Liver (tissue), 3 donors: ENCODE measurements at regions not wholly inside any gene's neighbourhood (a gene's known extent, or its start where the extent isn't known, plus 50 kb on each side); places are given as distances from the start of the nearest gene placed in this dataset.

Source experiments
- FOXA1 ChIP-seq: IDR thresholded peaks from 2 replicates; pipeline ENCODE4 v1.6.1; 2016; ENCODE audit warnings: antibody characterized with exemption
- RAD21 ChIP-seq, 2 donors: IDR thresholded peaks; 2 replicates each; pipeline ENCODE4 v1.6.1; 2016; ENCODE audit warnings: antibody characterized with exemption in 2 of 2, mild to moderate bottlenecking in 2 of 2
- SP1 ChIP-seq: IDR thresholded peaks from 2 replicates; pipeline ENCODE4 v1.6.1; 2018; ENCODE audit warnings: antibody characterized with exemption, mild to moderate bottlenecking
- TAF1 ChIP-seq: conservative IDR thresholded peaks from 2 replicates; pipeline ENCODE4 v1.6.1; 2016; ENCODE audit warnings: antibody characterized with exemption, mild to moderate bottlenecking
- YY1 ChIP-seq: IDR thresholded peaks from 2 replicates; pipeline ENCODE4 v1.6.1; 2016; ENCODE audit warnings: antibody characterized with exemption, mild to moderate bottlenecking
- TF ChIP-seq, protein P1 (sequence below): fragments of 150-350 bp; IDR thresholded peaks from 2 replicates; pipeline ENCODE4 v1.5.1; 2017; ENCODE audit warnings: improper control_type of control experiment, low read depth, low read length; ENCODE audit not compliant: missing input control
- TF ChIP-seq, protein P2 (sequence below): IDR thresholded peaks from 2 replicates; pipeline ENCODE4 v1.6.1; 2016; ENCODE audit warnings: antibody characterized with exemption
- donor health status: healthy.
- donor health status: healthy.

DNA sequence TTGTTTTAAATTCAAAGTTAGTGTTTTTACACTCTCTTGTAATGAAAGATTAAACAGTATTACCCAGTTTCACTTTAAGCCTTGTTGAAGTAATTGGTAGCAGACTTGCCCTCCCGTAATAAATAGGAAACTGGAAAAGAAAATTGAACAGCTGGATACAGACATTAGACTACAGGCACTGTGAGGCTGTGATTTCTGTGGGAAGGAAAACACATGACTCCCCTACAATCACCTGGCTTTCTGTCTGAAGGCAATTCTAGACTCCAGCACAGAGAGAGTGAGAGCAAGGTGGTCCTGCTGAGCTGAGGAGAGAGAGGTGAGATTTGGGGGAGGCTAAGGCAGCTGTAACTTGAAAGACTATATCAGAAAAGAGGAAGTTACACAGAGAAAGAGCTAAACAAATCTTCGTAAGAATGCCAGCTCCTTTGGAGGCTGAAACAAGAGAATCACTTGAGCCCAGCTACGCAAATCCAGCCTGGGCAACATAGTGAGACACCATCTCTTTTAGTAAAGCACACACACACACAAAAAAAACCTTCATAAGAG, 57.8 kb upstream of the CDYL2 start:
- TF ChIP-seq, protein P1, sequence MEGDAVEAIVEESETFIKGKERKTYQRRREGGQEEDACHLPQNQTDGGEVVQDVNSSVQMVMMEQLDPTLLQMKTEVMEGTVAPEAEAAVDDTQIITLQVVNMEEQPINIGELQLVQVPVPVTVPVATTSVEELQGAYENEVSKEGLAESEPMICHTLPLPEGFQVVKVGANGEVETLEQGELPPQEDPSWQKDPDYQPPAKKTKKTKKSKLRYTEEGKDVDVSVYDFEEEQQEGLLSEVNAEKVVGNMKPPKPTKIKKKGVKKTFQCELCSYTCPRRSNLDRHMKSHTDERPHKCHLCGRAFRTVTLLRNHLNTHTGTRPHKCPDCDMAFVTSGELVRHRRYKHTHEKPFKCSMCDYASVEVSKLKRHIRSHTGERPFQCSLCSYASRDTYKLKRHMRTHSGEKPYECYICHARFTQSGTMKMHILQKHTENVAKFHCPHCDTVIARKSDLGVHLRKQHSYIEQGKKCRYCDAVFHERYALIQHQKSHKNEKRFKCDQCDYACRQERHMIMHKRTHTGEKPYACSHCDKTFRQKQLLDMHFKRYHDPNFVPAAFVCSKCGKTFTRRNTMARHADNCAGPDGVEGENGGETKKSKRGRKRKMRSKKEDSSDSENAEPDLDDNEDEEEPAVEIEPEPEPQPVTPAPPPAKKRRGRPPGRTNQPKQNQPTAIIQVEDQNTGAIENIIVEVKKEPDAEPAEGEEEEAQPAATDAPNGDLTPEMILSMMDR = no peak
- TF ChIP-seq TAF1 (no peak), FOXA1 (no peak), SP1 (no peak), YY1 (no peak), RAD21 (IDR thresholded peaks at IDR 0.05) (no peak)
- TF ChIP-seq, protein P2, sequence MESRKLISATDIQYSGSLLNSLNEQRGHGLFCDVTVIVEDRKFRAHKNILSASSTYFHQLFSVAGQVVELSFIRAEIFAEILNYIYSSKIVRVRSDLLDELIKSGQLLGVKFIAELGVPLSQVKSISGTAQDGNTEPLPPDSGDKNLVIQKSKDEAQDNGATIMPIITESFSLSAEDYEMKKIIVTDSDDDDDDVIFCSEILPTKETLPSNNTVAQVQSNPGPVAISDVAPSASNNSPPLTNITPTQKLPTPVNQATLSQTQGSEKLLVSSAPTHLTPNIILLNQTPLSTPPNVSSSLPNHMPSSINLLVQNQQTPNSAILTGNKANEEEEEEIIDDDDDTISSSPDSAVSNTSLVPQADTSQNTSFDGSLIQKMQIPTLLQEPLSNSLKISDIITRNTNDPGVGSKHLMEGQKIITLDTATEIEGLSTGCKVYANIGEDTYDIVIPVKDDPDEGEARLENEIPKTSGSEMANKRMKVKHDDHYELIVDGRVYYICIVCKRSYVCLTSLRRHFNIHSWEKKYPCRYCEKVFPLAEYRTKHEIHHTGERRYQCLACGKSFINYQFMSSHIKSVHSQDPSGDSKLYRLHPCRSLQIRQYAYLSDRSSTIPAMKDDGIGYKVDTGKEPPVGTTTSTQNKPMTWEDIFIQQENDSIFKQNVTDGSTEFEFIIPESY = no peak
